ENCODE measurements at regions not wholly inside any gene's neighbourhood (a gene's known extent, or its start where the extent isn't known, plus 50 kb on each side); places are given as distances from the start of the nearest gene placed in this dataset.

GRCh38 chr2:43057026-43057741 lies 169.2 kb downstream of the ZFP36L2 start:
- Mint-ChIP-seq H3K9me3 (no peaks in the 10 kb centered on the region), H3K27ac (no peak overlapping the region), H3K4me1 (ENCODE audit: low read depth) (peaks cover 45% of the 10 kb centered on the region), H3K36me3 (ENCODE audit: low read depth) (no peaks in the 10 kb centered on the region), H3K27me3 (peaks cover 20% of the 10 kb centered on the region), H3K4me3 (no peak overlapping the region)
- intact Hi-C loops (cut with micrococcal nuclease), result loop anchor here (10.0 kb wide), 1 partner anchor 48 kb away; no protein-coding TSS in a partner anchor

- H3K9me3 Mint-ChIP-seq, result no peaks in the 10 kb centered on the region
- intact Hi-C loops (cut with micrococcal nuclease), result loop anchor here (10.0 kb wide), 1 partner anchor 49 kb away; no protein-coding TSS in a partner anchor
- no peak overlapping the region for H3K27ac Mint-ChIP-seq
- no peaks in the 10 kb centered on the region for H3K36me3 Mint-ChIP-seq (ENCODE audit: low read depth)
- peaks cover 50% of the 10 kb centered on the region for H3K4me1 Mint-ChIP-seq (ENCODE audit: low read depth)
- peaks cover 23% of the 10 kb centered on the region for H3K27me3 Mint-ChIP-seq
- no peak overlapping the region for H3K4me3 Mint-ChIP-seq
Measured at GRCh38 chr2:43055985-43056384, 170.4 kb downstream of the ZFP36L2 start.

DNA sequence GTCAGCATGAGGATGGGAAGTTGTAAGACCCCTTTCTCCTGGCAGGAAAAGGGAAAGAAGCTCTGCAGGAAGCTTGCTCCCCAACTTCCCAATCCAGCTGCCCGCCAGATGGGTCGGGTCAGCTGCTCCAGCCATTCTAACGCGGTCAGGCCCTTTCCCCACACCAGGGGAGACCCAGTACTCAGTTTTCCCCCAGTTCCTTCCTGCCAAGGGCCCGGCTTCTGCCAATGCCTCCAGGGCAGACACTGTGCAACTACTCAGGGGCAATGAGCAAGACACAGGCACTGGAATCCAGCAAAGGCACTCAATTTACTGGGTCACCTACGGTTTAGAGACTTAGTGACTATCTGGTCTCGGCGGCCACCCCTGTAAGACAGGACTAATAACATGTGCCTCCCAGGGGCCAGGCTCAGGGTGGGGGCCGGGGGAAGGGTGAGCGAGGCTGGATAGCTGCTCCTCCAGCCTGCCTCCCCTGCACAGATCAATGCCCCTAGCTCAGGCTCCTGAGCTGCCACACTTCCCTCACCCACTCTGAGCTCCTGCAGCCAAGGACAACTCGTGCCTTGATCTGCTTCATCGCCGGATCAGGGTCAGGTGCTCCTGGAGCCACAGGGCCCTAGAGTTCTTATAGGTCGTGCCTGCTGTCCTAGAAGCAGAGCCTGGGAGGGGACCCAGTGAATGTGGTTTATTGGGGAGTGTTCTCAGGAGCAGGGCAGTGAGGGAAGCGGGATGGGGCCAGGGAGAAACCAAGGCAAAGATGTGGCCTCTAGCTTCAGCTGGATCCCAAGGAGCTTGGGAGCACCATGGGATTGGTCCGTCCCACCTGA lies 171.1 kb downstream of the ZFP36L2 start:
- no peaks in the 10 kb centered on the region for H3K9me3 Mint-ChIP-seq
- intact Hi-C loops (cut with micrococcal nuclease), result loop anchor here (10.0 kb wide), 1 partner anchor 50 kb away; no protein-coding TSS in a partner anchor
- H3K27me3 Mint-ChIP-seq, result peaks cover 28% of the 10 kb centered on the region
- peaks cover 50% of the 10 kb centered on the region for H3K4me1 Mint-ChIP-seq (ENCODE audit: low read depth)
- no peak overlapping the region for H3K27ac Mint-ChIP-seq
- no peak overlapping the region for H3K4me3 Mint-ChIP-seq
- H3K36me3 Mint-ChIP-seq (ENCODE audit: low read depth), result no peaks in the 10 kb centered on the region

GRCh38 chr2:43054367-43054766 lies 172.0 kb downstream of the ZFP36L2 start:
- peaks cover 34% of the 10 kb centered on the region for H3K27me3 Mint-ChIP-seq
- H3K9me3 Mint-ChIP-seq, result no peaks in the 10 kb centered on the region
- intact Hi-C loops (cut with micrococcal nuclease), result loop anchor here (10.0 kb wide), 1 partner anchor 50 kb away; no protein-coding TSS in a partner anchor
- H3K4me1 Mint-ChIP-seq (ENCODE audit: low read depth), result peaks cover 50% of the 10 kb centered on the region
- no peak overlapping the region for H3K27ac Mint-ChIP-seq
- no peak overlapping the region for H3K4me3 Mint-ChIP-seq
- H3K36me3 Mint-ChIP-seq (ENCODE audit: low read depth), result no peaks in the 10 kb centered on the region

- Mint-ChIP-seq H3K4me3 (no peak overlapping the region), H3K27me3 (peaks cover 32% of the 10 kb centered on the region), H3K9me3 (no peaks in the 10 kb centered on the region), H3K4me1 (ENCODE audit: low read depth) (peaks cover 52% of the 10 kb centered on the region), H3K27ac (no peak overlapping the region), H3K36me3 (ENCODE audit: low read depth) (no peaks in the 10 kb centered on the region)
- intact Hi-C loops (cut with micrococcal nuclease), result loop anchor here (10.0 kb wide), 1 partner anchor 52 kb away; no protein-coding TSS in a partner anchor
Measured at GRCh38 chr2:43052944-43053306, 173.5 kb downstream of the ZFP36L2 start.

DNA sequence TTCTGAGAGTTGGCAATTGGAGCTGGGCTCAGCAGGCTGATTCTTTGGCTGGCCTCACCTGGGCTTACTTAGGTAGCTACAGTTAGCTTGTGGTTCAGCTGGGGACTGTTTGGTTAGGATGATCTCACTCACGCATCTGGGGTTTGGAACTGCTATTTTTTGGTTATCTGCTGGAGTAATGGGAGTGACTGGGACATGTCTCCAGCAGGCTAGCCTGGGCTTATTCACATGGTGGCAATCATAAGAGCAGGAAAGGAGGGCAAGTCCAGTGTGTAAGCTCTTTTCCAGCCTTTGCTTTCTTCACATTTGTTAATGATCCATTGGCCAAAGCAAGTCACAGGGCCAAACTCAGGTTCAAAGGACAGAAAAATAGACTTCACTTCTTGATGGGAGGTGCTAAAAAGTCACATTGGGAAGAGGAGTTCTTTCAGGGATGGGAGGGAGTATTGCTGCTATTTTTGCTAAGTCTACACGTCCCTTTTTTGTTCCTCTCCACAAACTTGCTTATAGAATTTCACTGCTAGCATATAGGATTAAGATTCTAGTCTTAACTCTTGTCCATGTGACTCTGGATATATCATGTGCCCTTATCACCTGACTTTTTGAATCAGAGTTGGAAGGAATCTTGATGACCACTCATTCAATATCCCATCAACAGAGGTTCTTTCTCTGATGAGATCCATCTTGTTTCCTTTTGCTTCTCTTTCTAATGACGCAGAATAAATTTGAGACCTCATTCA lies 174.0 kb downstream of the ZFP36L2 start:
- Mint-ChIP-seq H3K27me3 (peaks cover 33% of the 10 kb centered on the region), H3K4me3 (no peak overlapping the region), H3K36me3 (ENCODE audit: low read depth) (no peaks in the 10 kb centered on the region), H3K4me1 (ENCODE audit: low read depth) (peaks cover 55% of the 10 kb centered on the region), H3K27ac (no peak overlapping the region), H3K9me3 (no peaks in the 10 kb centered on the region)
- intact Hi-C loops (cut with micrococcal nuclease), result loop anchor here (10.0 kb wide), 1 partner anchor 52 kb away; no protein-coding TSS in a partner anchor

DNA sequence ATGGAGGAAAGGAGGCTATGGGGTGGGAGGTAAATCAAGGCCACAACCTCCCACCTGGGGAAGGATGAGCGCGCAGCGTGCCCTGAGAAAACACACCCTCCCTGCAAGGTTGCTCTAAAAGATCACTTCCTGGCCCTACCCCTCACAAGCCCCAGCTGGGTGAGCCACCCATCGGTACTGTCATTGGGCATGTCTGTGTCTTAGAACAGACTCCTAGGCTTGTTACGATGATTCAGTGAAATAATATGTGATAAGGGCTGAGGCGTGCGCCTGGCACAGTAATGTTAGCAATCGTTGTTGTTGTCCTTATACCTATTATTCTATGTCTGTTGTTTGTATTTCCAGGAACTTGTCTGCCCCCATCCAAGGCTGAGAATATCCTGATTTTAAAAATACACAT lies 175.1 kb downstream of the ZFP36L2 start:
- H3K4me3 Mint-ChIP-seq, result no peak overlapping the region
- intact Hi-C loops (cut with micrococcal nuclease), result loop anchor here (10.0 kb wide), 1 partner anchor 53 kb away; no protein-coding TSS in a partner anchor
- H3K27ac Mint-ChIP-seq, result peak overlapping the region; percentile 48
- H3K9me3 Mint-ChIP-seq, result no peaks in the 10 kb centered on the region
- H3K4me1 Mint-ChIP-seq (ENCODE audit: low read depth), result peaks cover 64% of the 10 kb centered on the region
- H3K27me3 Mint-ChIP-seq, result peaks cover 36% of the 10 kb centered on the region
- H3K36me3 Mint-ChIP-seq (ENCODE audit: low read depth), result no peaks in the 10 kb centered on the region

DNA sequence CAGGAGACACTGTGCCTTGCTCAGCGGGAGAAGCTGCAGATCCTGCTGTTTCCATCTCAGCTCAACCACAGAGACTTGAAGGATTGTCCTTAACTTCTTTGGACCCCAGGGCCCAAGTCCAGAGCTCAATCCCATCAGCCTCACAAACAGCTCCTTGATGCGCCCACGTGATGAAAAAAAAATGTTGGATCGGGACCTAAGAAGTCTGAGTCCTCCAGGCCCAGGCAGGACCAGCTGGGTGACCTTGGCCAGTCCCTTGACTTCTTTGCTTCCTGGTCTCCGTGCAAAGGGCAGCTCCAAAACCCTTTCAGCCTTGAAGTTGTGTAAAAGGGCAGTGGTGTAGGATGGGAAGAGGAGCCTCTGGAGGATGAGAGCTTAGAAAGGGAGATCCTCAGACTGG lies 175.5 kb downstream of the ZFP36L2 start:
- peak overlapping the region; percentile 48 for H3K27ac Mint-ChIP-seq
- intact Hi-C loops (cut with micrococcal nuclease), result loop anchor here (10.0 kb wide), 1 partner anchor 54 kb away; no protein-coding TSS in a partner anchor
- peaks cover 68% of the 10 kb centered on the region for H3K4me1 Mint-ChIP-seq (ENCODE audit: low read depth)
- H3K9me3 Mint-ChIP-seq, result no peaks in the 10 kb centered on the region
- H3K36me3 Mint-ChIP-seq (ENCODE audit: low read depth), result no peaks in the 10 kb centered on the region
- no peak overlapping the region for H3K4me3 Mint-ChIP-seq
- peaks cover 34% of the 10 kb centered on the region for H3K27me3 Mint-ChIP-seq

DNA sequence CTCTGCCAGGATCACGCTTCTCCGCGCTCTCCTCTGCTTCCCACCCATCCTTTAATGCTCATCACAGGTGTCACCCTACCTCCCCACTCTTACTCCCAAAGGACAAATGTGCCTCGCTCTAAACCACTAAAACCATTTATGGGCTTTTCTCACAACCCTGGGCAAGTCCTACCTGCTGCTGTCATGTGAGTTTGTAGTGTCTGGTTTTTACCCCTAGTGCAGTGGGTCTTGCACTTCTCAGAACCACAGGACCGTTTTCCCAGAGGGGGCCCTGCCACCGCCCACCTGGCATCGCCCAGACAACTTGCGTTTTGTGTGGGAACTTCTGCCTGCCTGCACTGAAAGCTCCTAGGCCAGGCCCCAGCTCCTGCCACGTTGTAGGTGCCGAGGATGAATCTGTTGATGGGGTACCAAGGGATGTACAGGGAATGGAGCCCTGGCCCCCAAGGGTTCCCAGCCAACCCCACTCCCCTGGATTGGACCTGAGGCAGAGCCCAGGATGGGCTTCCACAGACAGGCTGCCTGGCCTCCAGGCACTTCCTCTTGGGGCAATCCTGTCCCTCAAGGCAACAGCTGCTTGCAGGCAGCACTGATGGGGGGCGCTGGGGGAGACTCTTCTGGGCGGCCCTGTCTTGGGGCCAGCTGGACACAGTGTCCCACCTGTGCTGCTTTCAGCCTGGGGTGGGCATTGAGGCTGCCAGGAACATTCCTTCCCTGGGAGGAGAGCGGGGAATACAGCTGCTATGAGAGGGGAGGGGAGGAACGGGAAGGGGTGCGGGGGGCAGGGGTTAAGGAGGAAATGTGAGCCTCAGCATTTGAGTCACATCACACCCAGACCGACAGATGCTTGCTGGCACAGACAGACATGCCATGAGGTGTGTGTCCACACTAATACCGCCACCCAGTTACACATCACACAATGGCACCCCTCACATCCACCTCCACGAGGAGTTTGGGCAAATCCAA lies 176.3 kb downstream of the ZFP36L2 start:
- Mint-ChIP-seq H3K9me3 (no peaks in the 10 kb centered on the region), H3K4me3 (no peak overlapping the region), H3K4me1 (ENCODE audit: low read depth) (peaks cover 64% of the 10 kb centered on the region), H3K27ac (peak overlapping the region; percentile 7), H3K36me3 (ENCODE audit: low read depth) (no peaks in the 10 kb centered on the region), H3K27me3 (peaks cover 30% of the 10 kb centered on the region)
- intact Hi-C loops (cut with micrococcal nuclease), result loop anchor here (10.0 kb wide), 1 partner anchor 55 kb away; no protein-coding TSS in a partner anchor

DNA sequence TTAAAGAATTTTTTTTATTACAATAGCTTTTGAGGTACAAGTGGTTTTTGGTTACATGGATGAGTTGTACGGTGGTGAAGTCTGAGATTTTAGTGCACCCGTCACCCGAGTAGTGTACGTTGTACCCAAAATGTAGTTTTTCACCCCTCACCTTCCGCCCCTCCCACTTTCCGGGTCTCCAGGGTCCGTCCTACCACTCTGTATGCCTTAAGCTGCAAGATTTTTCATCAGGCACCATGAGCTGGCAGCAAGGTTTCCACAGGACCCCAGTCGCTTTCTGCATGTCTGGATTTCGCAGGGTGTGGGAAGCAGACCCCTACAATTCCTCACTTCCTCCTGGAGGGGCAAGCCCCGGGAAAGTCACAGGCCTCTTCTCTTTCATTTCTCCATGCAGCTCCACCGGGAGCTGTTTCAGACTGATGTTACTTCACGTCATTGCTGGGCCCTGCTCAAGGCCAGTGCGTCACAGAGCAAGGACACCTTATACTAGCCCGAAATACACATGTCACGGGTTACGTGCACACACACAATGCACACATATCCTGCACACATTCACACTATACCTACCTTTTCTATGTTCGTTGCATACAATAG lies 179.1 kb downstream of the ZFP36L2 start:
- H3K9me3 Mint-ChIP-seq, result no peaks in the 10 kb centered on the region
- intact Hi-C loops (cut with micrococcal nuclease), result no loop called here
- no peaks in the 10 kb centered on the region for H3K36me3 Mint-ChIP-seq (ENCODE audit: low read depth)
- no peak overlapping the region for H3K4me3 Mint-ChIP-seq
- H3K27ac Mint-ChIP-seq, result no peak overlapping the region
- H3K4me1 Mint-ChIP-seq (ENCODE audit: low read depth), result peaks cover 53% of the 10 kb centered on the region
- peaks cover 31% of the 10 kb centered on the region for H3K27me3 Mint-ChIP-seq

DNA sequence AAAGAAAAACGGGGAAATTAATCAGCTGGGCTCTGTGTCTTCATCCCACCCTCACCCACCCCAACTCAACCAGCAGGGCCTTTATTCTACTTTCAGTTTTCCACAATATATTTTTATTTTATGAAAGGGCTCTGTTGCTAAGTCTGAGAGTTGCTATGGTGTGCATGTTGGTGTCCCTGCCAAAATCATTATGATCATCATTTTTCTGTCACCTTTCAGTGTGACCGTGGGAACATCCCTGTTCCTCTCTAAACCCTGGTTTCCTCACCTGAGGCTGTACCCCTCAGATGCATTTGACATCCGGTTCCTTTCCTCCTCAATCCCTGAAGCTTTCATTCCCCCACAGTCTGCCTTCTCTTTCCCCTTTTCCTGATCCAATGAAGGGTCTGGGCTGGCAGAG lies 180.5 kb downstream of the ZFP36L2 start:
- Mint-ChIP-seq H3K27ac (no peak overlapping the region), H3K4me1 (ENCODE audit: low read depth) (peaks cover 57% of the 10 kb centered on the region), H3K9me3 (no peaks in the 10 kb centered on the region), H3K27me3 (peaks cover 36% of the 10 kb centered on the region), H3K4me3 (no peak overlapping the region), H3K36me3 (ENCODE audit: low read depth) (no peaks in the 10 kb centered on the region)
- intact Hi-C loops (cut with micrococcal nuclease), result no loop called here

DNA sequence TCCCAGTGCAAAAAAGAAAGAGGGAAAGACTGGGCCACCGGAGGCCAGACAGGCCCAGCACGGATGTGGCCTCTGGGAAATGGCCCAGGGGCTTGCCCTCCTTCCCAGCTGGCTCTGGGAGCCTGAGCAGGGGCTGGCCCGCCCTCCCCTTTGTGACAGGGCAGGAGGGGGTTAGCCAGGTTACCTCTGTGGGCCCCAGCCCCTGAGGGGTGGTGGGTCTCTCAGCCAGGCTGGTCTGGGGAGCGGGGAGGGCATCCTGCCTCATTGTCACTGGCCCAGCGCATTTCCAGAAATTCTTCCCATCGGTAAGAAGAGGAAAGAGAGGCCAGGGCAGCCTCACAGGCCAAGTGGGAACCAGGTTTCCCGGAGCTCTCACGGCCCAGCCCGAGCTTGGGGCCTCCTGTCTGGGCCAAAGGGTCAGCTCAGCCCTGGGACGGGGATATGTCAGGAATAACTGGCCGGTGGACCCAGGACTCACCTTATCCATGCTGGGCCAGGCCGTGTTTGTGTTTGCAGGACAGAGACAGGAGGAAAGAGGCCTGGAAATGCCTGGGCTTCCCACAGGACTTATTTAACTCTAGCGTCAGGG lies 182.2 kb downstream of the ZFP36L2 start:
- Mint-ChIP-seq H3K9me3 (no peaks in the 10 kb centered on the region), H3K4me3 (no peak overlapping the region), H3K36me3 (ENCODE audit: low read depth) (no peaks in the 10 kb centered on the region), H3K27me3 (peaks cover 30% of the 10 kb centered on the region), H3K27ac (no peak overlapping the region), H3K4me1 (ENCODE audit: low read depth) (peaks cover 56% of the 10 kb centered on the region)
- intact Hi-C loops (cut with micrococcal nuclease), result no loop called here
